AG04450 (cell line): ENCODE measurements at regions not wholly inside any gene's neighbourhood (a gene's known extent, or its start where the extent isn't known, plus 50 kb on each side); places are given as distances from the start of the nearest gene placed in this dataset.

Source experiments
- CTCF ChIA-PET: fragments of 300-600, 350-600 bp; formaldehyde crosslinking; extraction: SDS; loops from one replicate; lab custom pipeline; 2022; ENCODE audit warnings: antibody characterized with exemption, inconsistent platforms; lab: Charles Lee
- POLR2A ChIA-PET: fragments of 350-600 bp; formaldehyde crosslinking; extraction: SDS; loops from one replicate; lab custom pipeline; 2021; ENCODE audit warnings: antibody characterized with exemption, inconsistent platforms; lab: Yijun Ruan, JAX
- DNase-seq: peaks from one replicate; pipeline ENCODE4 v3.0.0-alpha.2; 2011; ENCODE audit warnings: low read depth, low spot score
- H3K27ac ChIP-seq: one replicate; pipeline ENCODE4 v1.5.1; 2012; ENCODE audit warnings: low read depth, low read length, control low read depth
- H3K27me3 ChIP-seq: one replicate; pipeline ENCODE4 v1.6.0; 2012; ENCODE audit warnings: low read length; ENCODE audit not compliant: control insufficient read depth, insufficient read depth
- H3K4me3 ChIP-seq: 2 replicates; pipeline ENCODE4 v1.5.1; 2011; ENCODE audit warnings: mild to moderate bottlenecking, low read depth, low read length, control low read depth
- H3K9me3 ChIP-seq: 2 replicates; pipeline ENCODE4 v1.5.1; 2012; ENCODE audit warnings: low read length; ENCODE audit not compliant: control insufficient read depth, insufficient read depth
- TF ChIP-seq, protein P1 (sequence below): IDR thresholded peaks from 2 replicates; pipeline ENCODE4 v1.5.1; 2011; ENCODE audit warnings: low read depth, low read length, control low read depth, inconsistent platforms

DNA sequence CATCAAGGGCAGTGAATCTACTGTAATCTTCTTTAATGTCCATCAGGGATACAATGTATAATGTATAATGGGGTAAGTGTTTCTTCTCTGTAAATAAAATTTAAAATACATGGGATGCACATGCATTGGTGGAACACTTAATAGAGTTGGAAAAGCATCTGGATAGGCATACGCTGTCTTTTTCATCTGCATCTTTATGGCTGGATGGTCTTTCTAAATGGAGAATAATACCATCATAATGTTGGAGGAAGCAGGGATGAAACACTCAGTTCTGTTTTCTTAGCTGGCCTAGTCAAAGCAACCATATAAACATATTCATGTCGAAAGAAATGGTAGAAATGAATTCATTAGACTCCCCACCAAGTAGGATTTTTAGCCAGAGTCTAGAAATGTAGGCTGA lies 202.8 kb downstream of the CDCA7 start:
- ChIA-PET CTCF (no interaction called here), POLR2A (no interaction called here)
- Histone ChIP-seq H3K9me3 (no peaks in the 10 kb centered on the region), H3K27me3 (peaks cover 31% of the 10 kb centered on the region), H3K27ac (no peak overlapping the region), H3K4me3 (no peak overlapping the region)
- no peak for DNase-seq
- TF ChIP-seq, protein P1, sequence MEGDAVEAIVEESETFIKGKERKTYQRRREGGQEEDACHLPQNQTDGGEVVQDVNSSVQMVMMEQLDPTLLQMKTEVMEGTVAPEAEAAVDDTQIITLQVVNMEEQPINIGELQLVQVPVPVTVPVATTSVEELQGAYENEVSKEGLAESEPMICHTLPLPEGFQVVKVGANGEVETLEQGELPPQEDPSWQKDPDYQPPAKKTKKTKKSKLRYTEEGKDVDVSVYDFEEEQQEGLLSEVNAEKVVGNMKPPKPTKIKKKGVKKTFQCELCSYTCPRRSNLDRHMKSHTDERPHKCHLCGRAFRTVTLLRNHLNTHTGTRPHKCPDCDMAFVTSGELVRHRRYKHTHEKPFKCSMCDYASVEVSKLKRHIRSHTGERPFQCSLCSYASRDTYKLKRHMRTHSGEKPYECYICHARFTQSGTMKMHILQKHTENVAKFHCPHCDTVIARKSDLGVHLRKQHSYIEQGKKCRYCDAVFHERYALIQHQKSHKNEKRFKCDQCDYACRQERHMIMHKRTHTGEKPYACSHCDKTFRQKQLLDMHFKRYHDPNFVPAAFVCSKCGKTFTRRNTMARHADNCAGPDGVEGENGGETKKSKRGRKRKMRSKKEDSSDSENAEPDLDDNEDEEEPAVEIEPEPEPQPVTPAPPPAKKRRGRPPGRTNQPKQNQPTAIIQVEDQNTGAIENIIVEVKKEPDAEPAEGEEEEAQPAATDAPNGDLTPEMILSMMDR, result no peak

DNA sequence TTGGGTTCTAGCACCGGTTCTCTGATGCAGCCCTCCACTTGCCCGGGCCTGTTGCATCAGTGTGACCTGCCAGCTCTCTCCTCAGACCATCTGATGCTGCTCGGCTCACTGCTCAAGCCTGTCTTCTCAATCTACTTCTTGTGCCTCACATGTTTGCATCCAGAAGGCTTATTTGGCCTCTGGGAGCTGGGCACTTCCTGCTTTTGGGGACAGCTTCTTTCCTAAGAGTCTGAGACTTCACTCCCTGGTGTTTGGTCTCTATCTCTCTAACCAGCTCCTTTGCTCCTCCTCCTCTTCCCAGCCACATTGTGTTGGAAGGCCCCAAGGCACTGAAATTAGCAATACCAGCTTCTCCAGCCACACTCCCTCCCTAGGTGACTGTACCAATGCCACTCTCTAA lies 212.8 kb downstream of the CDCA7 start:
- CTCF ChIA-PET, result interaction anchor here (0.8 kb wide), 2 partner anchors 15 to 165 kb away, joined by 3 read pairs; no protein-coding TSS in a partner anchor
- H3K4me3 ChIP-seq, result no peak overlapping the region
- H3K27ac ChIP-seq, result no peak overlapping the region
- POLR2A ChIA-PET, result no interaction called here
- TF ChIP-seq, protein P1, result no peak
- H3K27me3 ChIP-seq, result no peaks in the 10 kb centered on the region
- H3K9me3 ChIP-seq, result no peaks in the 10 kb centered on the region
- DNase-seq, result no peak

DNA sequence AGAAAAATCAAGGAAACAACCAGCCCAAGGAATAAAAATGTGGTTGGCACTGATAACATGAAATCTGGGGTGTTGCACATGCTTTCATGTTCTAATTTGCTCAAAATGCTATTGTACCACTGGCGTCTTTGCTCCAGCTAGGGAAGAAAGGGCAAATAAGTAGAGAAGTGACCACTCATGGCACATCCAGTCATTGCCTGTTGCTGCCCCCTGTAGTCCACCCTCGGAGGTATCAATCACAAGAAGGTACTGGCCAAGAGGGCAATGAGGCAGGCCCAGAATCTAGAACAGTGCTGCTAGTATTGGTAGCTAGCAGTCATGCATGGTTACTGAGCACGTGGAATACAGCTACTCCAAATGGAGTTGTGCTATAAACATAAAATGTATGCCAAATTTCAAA lies 213.4 kb downstream of the CDCA7 start:
- H3K27ac ChIP-seq, result no peak overlapping the region
- TF ChIP-seq, protein P1, result 0 out of 2 replicates have a peak, but pooled peaks have one; percentile 19
- DNase-seq, result no peak
- H3K4me3 ChIP-seq, result no peak overlapping the region
- ChIA-PET POLR2A (no interaction called here), CTCF (interaction anchor here (0.6 to 0.8 kb wide), 2 partner anchors 15 to 300 kb away, joined by 3 read pairs; no protein-coding TSS in a partner anchor)
- no peaks in the 10 kb centered on the region for H3K27me3 ChIP-seq
- H3K9me3 ChIP-seq, result no peaks in the 10 kb centered on the region

DNA sequence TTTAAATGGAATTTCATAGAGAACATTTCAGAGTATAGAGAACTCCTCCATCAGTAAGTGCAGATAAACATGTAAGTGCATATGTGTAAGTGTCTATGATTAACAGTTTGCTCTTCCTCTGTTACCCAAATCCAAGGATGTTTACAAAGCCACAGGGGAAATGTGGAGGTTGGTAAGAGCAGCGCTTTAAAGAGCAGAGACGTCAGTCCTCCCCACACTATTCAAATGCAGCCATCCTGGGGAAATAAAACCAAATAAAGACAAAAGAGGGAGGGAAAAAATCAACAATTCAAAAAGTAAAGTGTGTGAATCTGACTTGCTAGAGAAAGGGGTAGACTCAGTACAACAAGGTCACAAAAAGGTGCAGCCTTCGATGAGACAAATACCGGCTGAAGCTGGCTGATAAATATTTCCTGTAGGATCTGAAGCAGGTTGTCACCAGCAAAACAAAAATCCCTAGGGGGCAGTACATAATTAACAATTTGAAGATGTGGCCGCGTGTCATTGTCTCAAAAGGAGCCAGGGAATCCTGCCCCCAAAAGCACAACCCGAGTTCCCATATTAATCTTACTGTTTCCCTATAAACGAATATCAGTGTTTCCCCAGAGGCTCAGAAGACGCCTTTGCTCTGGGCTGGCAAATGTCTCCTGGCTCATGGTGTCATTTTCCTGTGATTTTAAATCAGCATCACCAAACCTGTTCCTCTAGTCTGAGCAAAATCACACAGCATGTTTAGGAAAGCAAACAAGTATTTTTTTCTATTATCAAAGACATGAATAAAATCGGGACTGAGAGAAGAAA lies 216.5 kb downstream of the CDCA7 start:
- TF ChIP-seq, protein P1, result peak; percentile 45
- POLR2A ChIA-PET, result no interaction called here
- CTCF ChIA-PET, result interaction anchor here (1.3 kb wide), 1 partner anchor 10 kb away, joined by 3 read pairs; no protein-coding TSS in a partner anchor
- no peaks in the 10 kb centered on the region for H3K27me3 ChIP-seq
- H3K27ac ChIP-seq, result no peak overlapping the region
- no peaks in the 10 kb centered on the region for H3K9me3 ChIP-seq
- DNase-seq, result no peak
- H3K4me3 ChIP-seq, result no peak overlapping the region

DNA sequence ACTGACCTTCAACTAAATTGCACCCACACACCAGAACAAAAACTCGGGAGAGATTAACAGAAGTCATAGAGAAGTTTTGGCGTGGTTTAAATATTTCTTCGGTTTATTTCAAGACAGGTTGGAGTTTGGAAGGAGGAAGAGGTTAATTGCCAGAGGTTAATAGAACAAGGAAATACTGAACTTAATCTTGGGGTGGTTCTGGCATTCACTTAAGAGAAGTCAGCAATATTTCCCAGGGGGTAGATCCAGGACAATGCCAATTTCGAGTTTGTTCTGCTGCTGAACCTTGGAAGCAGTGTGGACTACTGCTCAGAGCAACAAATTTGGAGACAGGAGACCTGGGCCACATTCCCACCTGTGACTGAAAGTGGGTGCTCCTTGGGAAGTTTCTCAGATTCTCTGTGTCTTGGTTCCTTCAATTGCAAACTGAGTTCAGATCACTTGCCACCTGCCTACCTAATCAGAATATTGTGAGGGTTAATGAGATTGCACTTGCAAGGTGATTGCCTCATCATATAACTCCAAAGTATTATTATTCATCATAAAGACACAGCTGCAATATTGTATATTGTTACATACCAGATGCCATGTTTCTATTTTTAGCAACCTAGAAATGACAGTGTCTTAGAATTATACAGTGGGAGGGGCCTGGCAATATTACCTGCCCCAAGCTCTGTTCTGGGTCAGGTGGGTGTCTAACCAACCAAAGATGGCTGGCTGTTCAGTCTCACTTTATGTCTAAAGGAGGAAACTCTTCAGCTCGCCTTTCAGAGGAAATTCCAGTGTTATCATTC lies 217.4 kb downstream of the CDCA7 start:
- no peak for DNase-seq
- TF ChIP-seq, protein P1, result no peak
- POLR2A ChIA-PET, result no interaction called here
- Histone ChIP-seq H3K4me3 (no peak overlapping the region), H3K27ac (no peak overlapping the region), H3K27me3 (no peaks in the 10 kb centered on the region), H3K9me3 (no peaks in the 10 kb centered on the region)
- CTCF ChIA-PET, result no interaction called here
